Suppressor macrophage treated with lipopolysaccharide for 1 hour (primary cell): ENCODE measurements at regions not wholly inside any gene's neighbourhood (a gene's known extent, or its start where the extent isn't known, plus 50 kb on each side); places are given as distances from the start of the nearest gene placed in this dataset.
"Not testable (repeated sequence)": the region's sequence is repeated elsewhere in the genome, so short reads cannot be mapped to it uniquely, and the experiment has no call there.

ENCODE experiments used
- DNase-seq, 3 donors: peaks; one replicate each; pipeline ENCODE4 v3.0.0-alpha.2; 2020 to 2022

- no peak for DNase-seq
Measured at GRCh38 chr3:163587342-163587741, 1491.0 kb downstream of the SI start.

- no peak for DNase-seq
Measured at GRCh38 chr3:163582967-163583366, 1495.3 kb downstream of the SI start.

DNA sequence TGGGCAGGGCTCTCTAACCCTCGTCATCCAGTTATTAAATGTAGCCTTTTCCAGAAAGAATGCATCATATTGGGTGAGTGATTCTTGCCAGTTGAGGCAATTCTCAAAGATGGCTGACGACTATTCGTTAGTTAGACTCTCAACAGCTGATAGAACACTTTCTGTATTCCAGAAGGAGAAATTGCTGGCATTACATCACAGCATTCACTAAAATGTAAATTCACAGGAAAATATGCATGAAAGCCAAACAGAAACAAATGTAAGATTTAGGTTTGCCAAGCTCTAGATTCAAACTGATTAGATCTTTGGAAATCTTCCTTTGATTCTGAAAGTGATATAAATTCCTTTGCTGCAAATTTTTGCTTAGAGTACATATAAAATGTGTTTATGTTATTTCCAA is 1501.0 kb downstream of the SI start:
- DNase-seq, result no peak

DNA sequence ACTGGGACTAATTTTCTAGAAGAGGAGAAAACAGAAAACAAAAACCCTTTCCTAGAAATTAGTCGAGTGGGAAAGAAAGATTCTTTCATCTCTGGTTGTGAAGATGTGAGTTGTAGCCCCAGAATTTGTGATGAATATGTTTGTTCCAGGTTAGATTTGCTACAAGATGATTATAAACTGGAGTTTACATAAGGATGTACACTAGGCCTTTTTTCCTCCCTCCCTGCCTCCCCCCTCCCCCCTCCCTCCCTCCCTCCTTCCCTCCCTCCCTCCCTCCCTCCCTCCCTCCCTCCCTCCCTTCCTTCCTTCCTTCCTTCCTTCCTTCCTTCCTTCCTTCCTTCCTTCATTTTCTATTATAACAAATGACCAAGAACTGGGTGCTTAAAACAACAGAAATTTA is 1502.0 kb downstream of the SI start:
- no peak for DNase-seq

DNA sequence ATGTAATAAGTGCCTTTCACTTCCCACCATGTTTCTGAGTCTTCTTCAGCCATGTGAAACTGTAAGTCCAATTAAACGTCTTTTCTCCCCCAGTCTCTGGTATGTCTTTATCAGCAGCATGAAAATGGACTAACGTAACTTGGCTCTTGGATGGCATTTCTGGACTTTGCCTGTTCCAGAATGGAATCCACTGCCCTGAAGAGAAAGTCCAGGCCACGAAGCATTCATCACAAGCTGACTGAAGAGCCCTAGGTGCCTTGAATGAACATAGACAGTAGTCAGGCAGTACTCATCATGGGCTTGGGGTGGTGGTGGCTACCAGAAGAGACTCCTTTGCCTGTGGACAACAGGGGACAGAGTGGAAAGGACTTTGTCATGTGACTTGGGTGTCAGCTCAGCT is 1505.0 kb downstream of the SI start:
- no peak for DNase-seq

DNA sequence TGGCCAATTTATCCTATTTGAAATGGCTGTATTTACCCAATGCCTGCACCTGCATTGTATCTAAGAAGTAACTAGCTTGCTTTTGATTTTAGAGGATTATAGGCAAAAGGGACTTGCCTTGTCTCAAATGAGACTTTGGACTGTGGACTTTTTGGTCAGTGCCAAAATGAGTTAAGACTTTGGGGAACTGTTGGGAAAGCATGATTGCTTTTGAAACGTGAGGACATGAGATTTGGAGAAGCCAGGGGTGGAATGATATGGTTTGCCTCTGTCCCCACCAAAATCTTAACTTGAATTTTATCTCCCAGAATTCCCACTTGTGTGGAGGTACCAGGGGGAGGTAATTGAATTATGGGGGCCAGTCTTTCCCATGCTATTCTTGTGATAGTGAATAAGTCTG is 1505.4 kb downstream of the SI start:
- no peak for DNase-seq

GRCh38 chr3:163563485-163563884 is 1514.8 kb downstream of the SI start:
- no peak for DNase-seq

GRCh38 chr3:163562625-163563024 is 1515.7 kb downstream of the SI start:
- DNase-seq, result no peak

GRCh38 chr3:163561151-163561550 is 1517.1 kb downstream of the SI start:
- DNase-seq, result no peak

DNA sequence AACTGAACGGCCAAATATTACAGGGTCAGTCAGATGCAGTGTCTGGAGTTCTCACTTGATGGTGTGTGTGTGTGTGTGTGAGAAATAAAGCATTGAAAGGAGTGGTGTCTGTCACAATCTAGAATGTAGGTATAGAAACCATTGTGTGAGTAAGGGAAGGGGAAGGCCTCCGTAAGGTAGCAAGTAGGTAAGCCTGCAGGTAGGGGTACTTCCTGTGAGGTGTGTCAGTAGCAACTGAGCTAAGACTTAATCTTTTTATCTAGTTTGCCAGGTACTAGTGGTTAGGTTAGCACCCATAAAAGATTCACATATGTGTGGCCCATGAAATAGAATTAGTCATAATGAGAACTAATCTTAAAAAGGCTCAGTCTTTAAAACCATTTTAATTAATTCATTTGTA is 1517.8 kb downstream of the SI start:
- no peak for DNase-seq

- no peak for DNase-seq
Measured at GRCh38 chr3:163556813-163557523, 1521.3 kb downstream of the SI start.

DNA sequence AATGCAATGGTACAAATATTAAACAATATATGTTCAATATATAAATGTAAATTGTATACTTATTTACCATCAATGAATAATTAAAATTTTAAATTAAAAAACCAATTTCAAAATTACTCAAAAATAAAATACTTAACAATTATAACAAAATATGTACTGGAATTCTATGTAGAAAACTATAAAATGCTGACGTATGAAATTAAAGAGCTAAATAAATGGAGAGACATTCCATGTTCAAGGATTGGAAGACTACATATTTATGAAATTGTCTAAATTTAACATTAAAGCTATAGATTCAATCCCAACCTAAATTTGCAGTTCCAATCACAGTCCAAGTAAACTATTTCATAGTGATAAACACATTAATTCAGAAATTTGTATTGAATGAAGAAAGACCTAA is 1522.4 kb downstream of the SI start:
- DNase-seq, result no peak

DNA sequence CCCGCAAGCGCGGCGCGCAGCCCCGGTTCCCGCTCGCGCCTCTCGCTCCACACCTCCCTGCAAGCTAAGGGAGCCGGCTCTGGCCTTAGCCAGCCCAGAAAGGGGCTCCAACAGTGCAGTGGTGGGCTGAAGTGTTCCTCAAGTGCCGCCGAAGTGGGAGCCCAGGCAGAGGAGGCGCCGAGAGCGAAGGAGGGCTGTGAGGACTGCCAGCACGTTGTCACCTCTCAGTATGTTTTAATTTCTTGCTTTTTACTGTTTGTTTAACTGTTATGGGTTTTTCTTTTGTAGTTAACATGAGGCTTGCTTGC is 1525.7 kb downstream of the SI start:
- DNase-seq, result no peak

GRCh38 chr3:163551915-163552658 is 1526.2 kb downstream of the SI start:
- DNase-seq, result not testable (repeated sequence)

DNA sequence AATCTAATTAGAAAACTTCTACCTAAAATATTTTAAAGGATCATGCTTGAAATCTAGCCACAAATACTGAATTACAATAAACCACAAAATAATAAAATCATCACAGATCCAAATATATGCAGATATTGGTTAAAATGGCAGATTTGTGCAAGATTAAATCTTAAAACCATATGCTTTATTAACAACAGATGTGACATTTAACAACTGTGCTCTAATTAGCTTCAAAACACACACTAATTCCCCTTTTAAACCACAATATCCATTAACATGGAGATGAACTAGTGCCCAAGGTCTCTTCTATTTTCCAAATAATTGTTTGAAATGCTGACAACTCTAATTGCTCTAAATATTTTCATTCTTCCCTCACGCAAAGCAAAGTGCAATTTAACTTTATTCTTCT is 1530.3 kb downstream of the SI start:
- DNase-seq, result no peak

DNA sequence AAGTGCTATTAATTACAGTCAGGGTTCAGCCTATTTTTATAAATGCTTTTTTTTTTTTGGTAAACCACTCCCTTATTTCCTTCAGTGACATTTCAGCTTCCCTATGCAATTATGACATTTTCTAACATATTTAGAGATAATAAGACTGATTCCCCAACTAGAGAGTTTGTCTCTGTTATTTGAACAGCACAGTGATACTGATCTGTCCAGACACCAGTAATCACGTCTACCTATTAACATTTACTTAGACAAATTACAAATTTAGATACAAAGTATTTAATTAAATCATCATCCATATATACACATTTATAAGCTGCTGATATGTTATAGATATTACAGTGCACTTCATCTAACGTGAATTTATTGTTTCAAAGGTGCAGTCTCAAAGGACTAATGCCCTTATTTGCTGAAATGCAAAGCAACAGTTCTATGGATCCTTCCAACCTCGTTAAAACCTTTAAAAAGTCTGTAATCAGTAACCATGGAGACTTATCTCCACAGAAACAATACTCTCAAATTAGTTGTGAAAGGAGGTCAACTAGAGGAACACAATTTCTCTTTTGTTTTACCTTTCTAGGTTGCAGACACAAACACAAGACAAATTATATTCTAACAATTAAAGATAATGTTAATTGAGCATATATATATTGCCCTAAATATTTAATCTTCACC is 1531.1 kb downstream of the SI start:
- no peak for DNase-seq

DNA sequence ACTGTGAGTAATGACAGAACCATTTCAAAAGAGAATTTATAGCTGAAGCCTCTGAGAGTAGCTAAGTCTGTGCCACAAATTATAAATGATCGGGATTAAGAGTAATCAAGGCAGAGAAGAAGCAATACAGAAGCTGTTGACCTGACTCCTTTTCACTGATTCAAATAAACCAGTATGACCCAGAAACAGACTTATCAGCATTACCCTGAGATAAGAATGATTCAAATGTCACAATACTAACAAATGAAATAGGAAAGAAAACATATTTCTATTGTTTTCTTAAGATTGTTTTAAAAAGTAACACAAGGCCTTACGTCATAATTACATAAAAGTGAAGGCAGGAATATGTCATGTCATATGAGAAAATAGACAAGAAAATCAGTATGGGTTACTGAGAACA is 1534.6 kb downstream of the SI start:
- no peak for DNase-seq

GRCh38 chr3:163541629-163542028 is 1536.7 kb downstream of the SI start:
- DNase-seq, result no peak

- no peak for DNase-seq
Measured at GRCh38 chr3:163538387-163538786, 1539.9 kb downstream of the SI start.

- no peak for DNase-seq
Measured at GRCh38 chr3:163533381-163533780, 1544.9 kb downstream of the SI start.

GRCh38 chr3:163523375-163523774 is 1554.9 kb downstream of the SI start:
- no peak for DNase-seq

- DNase-seq, result no peak
Measured at GRCh38 chr3:163521261-163521660, 1557.0 kb downstream of the SI start.

DNA sequence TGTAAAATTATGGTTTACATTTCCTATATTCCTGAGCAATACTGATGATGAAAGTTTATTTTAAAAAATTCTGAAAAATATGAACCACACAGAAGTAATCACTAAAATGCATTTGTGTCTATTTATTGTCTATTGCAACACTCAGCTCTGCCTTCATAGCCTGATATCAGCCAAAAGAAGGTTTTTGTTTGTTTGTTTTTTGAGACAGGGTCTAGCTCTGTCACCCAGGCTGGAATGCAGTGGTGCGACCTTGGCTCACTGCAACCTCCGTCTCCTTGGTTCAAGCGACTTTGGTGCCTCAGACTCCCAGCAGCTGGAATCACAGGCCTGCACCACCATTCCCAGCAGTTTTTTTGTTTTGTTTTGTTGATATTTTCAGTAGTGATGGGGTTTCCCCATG is 1560.2 kb downstream of the SI start:
- DNase-seq, result no peak

DNA sequence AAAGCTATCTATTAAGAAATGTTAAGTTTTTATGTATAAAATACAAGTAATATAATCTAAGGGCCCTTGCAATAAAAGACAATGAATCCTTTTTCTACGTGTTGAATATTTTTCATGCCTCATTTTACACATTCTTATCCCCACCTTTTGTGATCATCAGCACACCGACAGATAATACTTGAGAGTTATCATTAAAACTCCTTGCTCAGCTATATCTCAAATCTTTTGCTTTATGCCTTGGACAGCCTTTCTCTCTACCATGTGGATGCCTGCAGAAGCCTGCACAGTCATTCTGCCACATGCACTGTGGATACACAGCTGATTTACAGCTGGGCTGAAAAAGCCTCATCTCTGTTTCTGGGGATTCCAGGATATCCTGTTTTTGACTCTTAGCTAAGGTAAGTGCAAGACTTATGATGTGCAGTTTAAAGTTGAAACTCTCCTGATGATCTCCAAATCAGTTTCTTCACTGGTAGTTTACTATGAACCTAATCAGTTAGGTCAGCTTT is 1565.1 kb downstream of the SI start:
- DNase-seq, result no peak
